ENCODE measurements at regions not wholly inside any gene's neighbourhood (a gene's known extent, or its start where the extent isn't known, plus 50 kb on each side); places are given as distances from the start of the nearest gene placed in this dataset.

DNA sequence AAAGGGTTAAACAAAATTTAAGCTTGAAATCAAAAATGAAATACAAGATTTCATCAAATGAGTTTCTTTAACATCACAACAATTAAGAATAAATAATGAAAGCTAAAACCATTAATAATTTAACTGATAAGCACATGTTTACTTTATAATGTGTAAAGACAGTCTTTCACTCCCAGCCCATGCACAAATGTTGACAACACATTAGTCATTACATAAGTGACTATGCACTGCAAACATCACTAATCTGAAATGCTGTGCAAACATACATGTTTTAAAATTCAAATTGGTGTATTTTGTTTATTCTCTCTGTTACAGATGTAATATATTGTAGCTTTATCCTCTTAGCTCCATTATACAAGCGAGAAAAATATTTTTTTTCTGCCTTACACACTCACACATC lies 220.6 kb upstream of the CPXCR1 start:
- DNase-seq (ENCODE audit: low spot score): no peak

- DNase-seq (ENCODE audit: low spot score): no peak
Observed at GRCh38 chrX:88558421-88558820, 188.6 kb upstream of the CPXCR1 start.

- peak; percentile 1 for DNase-seq (ENCODE audit: low spot score)
Observed at GRCh38 chrX:88560673-88561330, 186.2 kb upstream of the CPXCR1 start.

DNA sequence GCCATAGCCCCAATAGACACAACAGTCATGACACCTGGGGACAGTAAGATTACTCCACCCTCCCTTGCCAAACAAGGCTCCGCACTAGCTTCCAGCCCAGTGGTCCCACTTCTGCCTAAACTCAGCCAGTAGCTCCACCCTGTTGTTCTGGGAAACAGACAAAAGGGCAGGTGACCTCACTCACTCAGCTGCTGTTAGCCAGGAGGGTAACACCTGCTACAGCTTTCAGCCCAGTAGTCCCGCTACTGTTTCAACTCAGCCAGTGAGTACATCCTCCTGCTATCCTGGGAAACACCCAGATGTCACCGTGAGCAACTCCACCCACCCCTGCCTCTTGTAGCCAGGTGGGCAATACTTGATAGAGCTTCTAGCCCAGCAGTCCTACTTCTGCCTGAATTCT lies 162.7 kb upstream of the CPXCR1 start:
- no peak for DNase-seq (ENCODE audit: low spot score)

DNA sequence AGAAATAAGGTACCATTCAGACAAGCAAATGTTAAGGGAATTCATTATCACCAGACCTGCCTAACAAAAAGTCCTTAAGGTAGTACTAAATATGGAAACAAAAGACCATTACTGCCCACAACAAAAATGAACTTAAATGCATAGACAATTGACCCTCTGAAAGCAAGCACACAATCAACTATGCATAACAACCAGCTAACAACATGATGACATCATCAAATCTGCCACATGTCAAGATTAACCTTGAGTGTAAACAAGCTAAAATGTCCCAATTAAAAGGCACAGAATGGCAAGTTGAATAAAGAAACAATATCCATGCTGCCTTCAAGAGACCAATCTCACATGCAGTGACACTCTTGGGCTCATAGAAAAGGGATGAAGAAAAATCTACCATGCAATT lies 160.7 kb upstream of the CPXCR1 start:
- DNase-seq (ENCODE audit: low spot score): no peak

- no peak for DNase-seq (ENCODE audit: low spot score)
Observed at GRCh38 chrX:88603237-88603636, 143.8 kb upstream of the CPXCR1 start.

DNA sequence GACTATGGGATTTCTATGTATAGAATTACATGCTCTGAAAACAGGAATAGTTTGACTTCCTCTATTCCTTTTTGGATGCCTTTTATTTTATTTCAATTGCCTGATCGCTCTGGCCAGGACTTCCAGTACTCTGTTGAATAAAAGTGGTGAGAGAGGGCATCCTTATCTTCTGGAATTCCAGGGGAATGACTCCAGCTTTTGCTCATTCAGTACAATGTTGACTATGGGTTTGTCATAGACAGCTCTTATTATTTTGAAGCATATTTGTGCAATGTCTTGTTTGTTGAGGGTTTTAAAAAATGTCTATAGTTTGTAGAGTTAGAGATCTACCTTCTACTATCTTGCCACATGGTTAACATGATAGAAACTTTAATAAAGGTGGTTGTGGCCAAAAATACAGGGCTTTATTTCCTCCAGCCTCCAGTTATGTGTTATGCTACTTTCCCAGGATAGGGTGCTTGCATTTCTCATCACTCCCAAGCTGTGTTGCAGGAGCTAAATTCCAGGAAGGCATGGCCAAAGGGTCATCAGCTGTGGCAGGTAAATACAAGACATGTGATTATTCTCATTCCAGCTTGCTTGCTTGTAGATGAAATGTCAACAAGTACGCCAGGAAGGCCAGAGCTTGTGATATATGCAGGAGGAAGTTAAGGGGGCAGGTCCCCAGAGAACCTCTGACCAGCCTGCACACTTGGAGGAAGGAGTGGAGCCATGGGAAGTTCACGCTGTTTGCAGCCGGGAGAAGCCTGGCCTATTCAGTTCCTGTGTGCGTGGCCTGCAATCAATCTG lies 142.4 kb upstream of the CPXCR1 start:
- no peak for DNase-seq (ENCODE audit: low spot score)

DNA sequence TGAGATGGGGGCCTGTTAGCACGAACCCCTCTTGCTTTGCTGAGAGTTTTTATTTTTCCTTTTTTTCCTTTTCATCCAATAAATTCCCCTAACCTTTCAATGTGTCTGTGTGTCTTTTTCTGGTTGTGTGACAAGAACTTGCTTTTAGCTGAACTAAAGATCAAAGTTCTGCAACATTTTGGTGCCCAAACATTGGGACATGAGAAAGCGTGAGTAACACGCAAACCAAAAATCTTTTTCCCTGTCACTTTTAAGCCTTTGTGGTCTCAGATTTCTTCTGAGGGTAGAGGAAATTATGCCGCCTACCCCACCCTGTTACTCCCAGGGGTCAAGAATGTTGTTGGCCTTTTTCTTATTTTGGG lies 141.8 kb upstream of the CPXCR1 start:
- DNase-seq (ENCODE audit: low spot score): no peak

- DNase-seq (ENCODE audit: low spot score): no peak
Observed at GRCh38 chrX:88612870-88613329, 134.1 kb upstream of the CPXCR1 start.

GRCh38 chrX:88613338-88613737 lies 133.7 kb upstream of the CPXCR1 start:
- peak; percentile 13 for DNase-seq (ENCODE audit: low spot score)

DNA sequence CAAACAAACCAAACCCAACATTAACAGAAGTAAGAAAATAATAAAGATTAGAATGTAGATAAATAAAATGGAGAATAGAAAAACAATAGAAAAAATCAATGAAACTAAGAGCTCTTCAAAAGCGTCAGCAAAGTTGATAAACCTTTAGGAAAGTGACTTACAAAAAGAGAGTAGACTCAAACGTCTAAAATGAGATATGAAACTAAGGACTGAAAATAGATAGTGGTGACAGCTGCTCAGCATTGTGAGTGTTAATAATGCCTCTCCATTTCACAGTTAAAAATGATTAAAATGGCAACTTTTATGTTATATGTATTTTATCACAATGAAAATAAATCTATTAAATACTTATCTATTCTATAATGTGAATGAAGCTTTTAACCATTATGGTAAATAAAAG lies 125.7 kb upstream of the CPXCR1 start:
- DNase-seq (ENCODE audit: low spot score): no peak

DNA sequence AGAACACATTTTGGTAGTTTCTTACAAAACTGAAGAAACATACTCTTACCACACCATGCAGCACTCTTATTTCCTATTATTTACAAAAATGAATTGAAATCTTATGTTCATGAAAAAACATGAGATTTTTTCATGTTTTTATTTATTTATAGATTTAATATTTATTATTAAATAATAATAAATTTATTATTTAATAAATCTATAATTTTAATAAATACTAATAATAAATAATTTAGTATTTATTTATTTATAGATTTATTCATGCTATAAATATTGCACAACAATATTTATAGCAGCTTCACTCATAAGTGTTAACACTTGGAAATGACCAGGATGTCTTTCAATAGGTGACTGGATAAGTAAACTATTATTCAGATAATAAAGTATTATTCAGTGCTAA lies 91.6 kb upstream of the CPXCR1 start:
- no peak for DNase-seq (ENCODE audit: low spot score)

- DNase-seq (ENCODE audit: low spot score): no peak
Observed at GRCh38 chrX:88660836-88661235, 86.2 kb upstream of the CPXCR1 start.

- no peak for DNase-seq (ENCODE audit: low spot score)
Observed at GRCh38 chrX:88672261-88672660, 74.8 kb upstream of the CPXCR1 start.

All from umbilical cord (tissue), 1 donor.